Neural cell (in vitro differentiated cells): ENCODE measurements at regions not wholly inside any gene's neighbourhood (a gene's known extent, or its start where the extent isn't known, plus 50 kb on each side); places are given as distances from the start of the nearest gene placed in this dataset.

Experiments used
- CTCF ChIP-seq: fragments of 450-650 bp; IDR thresholded peaks from 2 replicates; pipeline ENCODE4 v1.5.1; 2014; ENCODE audit warnings: antibody characterized with exemption, mild to moderate bottlenecking, moderate library complexity; ENCODE audit not compliant: poor library complexity, severe bottlenecking
- EP300 ChIP-seq: fragments of 450-650 bp; conservative IDR thresholded peaks from 2 replicates; pipeline ENCODE4 v1.6.1; 2014; ENCODE audit warnings: antibody characterized with exemption, mild to moderate bottlenecking, moderate library complexity; ENCODE audit not compliant: poor library complexity, severe bottlenecking
- EZH2 ChIP-seq: fragments of 200-600, 300-800 bp; shearing (Covaris generic), sonication (generic); IDR thresholded peaks from 2 replicates; pipeline ENCODE4 v1.6.1; 2014; ENCODE audit warnings: antibody characterized with exemption, low read length, borderline replicate concordance, mild to moderate bottlenecking; ENCODE audit not compliant: insufficient read depth, poor library complexity, severe bottlenecking
- MXI1 ChIP-seq: fragments of 450-650 bp; conservative IDR thresholded peaks from 2 replicates; pipeline ENCODE4 v1.6.1; 2014; ENCODE audit warnings: antibody characterized with exemption, mild to moderate bottlenecking; ENCODE audit not compliant: poor library complexity, severe bottlenecking
- POLR2AphosphoS5 ChIP-seq: IDR thresholded peaks from 2 replicates; pipeline ENCODE4 v1.6.1; 2012
- RAD21 ChIP-seq: fragments of 450-650 bp; conservative IDR thresholded peaks from 2 replicates; pipeline ENCODE4 v1.6.1; 2014; ENCODE audit warnings: antibody characterized with exemption, mild to moderate bottlenecking, moderate library complexity
- REST ChIP-seq: IDR thresholded peaks from 2 replicates; pipeline ENCODE4 v1.6.1; 2012; ENCODE audit warnings: borderline replicate concordance
- SMC3 ChIP-seq: fragments of 450-650 bp; conservative IDR thresholded peaks from 2 replicates; pipeline ENCODE4 v1.6.1; 2014; ENCODE audit warnings: antibody characterized with exemption, mild to moderate bottlenecking, moderate library complexity; ENCODE audit not compliant: poor library complexity
- TAF1 ChIP-seq: IDR thresholded peaks from 2 replicates; pipeline ENCODE4 v1.6.1; 2012; ENCODE audit warnings: low read depth

- TF ChIP-seq CTCF (no peak), POLR2AphosphoS5 (no peak), TAF1 (no peak), EZH2 (no peak), REST (no peak), EP300 (no peak), RAD21 (no peak), SMC3 (no peak), MXI1 (no peak)
Observed at GRCh38 chr1:22216966-22217365, 74.1 kb upstream of the WNT4 start.
